GM20000 (cell line): ENCODE measurements at regions not wholly inside any gene's neighbourhood (a gene's known extent, or its start where the extent isn't known, plus 50 kb on each side); places are given as distances from the start of the nearest gene placed in this dataset.

Source experiments
- DNase-seq: peaks from one replicate; pipeline ENCODE4 v3.0.0; 2012; ENCODE audit warnings: low spot score
- TF ChIP-seq, protein P1 (sequence below): IDR thresholded peaks from 2 replicates; pipeline ENCODE4 v1.5.1; 2012; ENCODE audit warnings: mild to moderate bottlenecking, control low read depth; ENCODE audit errors: extremely low read depth, missing control alignments

DNA sequence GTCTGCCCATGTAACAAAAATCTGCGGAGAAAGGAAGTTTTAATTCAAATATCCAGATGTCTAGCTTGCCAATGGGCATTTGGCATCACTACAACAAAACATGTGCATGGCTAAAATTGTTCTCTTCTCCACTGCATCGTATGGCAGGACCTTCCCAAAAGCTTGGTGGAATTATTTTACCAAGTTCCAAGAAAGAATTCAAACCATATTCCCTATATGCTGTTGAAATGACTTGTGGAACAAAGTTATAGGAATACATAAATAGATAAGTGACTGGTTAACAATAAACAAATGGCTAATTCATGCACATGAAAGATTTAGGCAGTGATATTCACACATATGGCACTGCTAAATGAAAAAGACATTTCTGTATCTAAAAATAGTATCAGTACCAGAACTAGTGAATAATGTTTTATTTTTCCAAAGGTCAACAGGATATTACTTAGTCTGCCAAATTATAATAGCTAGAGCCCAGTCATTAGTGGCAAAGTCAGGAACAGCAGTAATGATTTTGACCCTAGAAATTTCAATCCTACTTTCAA lies 425.4 kb upstream of the VRK2 start:
- DNase-seq, result no peak
- TF ChIP-seq, protein P1, sequence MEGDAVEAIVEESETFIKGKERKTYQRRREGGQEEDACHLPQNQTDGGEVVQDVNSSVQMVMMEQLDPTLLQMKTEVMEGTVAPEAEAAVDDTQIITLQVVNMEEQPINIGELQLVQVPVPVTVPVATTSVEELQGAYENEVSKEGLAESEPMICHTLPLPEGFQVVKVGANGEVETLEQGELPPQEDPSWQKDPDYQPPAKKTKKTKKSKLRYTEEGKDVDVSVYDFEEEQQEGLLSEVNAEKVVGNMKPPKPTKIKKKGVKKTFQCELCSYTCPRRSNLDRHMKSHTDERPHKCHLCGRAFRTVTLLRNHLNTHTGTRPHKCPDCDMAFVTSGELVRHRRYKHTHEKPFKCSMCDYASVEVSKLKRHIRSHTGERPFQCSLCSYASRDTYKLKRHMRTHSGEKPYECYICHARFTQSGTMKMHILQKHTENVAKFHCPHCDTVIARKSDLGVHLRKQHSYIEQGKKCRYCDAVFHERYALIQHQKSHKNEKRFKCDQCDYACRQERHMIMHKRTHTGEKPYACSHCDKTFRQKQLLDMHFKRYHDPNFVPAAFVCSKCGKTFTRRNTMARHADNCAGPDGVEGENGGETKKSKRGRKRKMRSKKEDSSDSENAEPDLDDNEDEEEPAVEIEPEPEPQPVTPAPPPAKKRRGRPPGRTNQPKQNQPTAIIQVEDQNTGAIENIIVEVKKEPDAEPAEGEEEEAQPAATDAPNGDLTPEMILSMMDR, result no peak

DNA sequence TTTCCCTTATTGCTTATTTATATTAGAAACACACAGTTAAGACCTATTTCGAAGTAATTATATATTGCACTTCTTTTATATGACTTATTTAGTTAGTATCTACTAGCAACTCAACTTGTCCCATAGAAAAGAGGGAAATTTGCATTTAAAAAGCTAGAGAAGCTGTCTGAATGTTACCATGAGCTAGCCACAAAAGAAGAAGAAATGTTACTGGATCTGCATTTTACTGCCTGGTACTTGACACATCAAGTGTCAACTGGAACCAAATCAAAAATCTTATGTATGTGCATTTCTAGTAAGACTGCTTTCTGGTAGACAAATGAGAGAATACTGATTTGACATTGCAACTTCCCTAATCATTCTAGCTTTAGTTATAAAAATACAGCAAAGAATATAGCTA lies 424.6 kb upstream of the VRK2 start:
- no peak for DNase-seq
- TF ChIP-seq, protein P1, result no peak

DNA sequence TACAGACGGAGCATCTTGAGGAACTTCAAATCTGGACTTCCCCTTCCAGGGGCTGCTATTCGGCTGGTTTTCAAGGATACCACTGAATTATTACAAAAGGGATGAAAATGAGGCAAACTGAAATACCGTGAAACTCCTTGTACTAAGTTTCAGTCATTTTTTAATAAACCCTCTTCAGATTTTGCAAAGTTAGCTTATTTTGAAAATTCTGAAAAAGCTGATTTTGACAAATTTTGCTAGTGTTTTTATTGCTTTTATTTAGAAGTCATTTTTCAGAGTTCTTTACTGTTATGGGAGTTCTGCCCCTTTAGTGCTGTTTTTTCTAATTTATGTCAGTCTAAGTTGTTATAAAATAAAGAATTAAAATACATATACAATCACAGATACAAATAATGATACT lies 390.4 kb upstream of the VRK2 start:
- no peak for DNase-seq
- TF ChIP-seq, protein P1, result no peak

DNA sequence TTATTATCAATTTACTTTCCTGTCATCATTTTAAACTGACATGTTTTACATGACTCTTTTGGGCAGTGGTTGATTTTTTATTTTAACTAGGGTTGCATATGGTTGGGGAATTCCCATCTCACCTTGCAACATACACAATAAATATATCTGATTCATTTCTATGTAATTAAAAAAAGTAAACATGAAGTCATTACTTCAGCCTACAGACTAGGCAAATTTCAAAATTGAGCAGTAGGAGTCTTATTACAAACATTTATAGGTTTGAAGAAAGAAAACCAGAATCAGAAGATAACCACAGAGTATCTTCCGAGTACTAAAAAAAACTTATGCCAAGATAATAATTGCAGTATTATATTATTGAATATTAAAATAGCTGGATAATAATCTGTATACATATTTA lies 377.0 kb upstream of the VRK2 start:
- no peak for DNase-seq
- TF ChIP-seq, protein P1, result no peak

DNA sequence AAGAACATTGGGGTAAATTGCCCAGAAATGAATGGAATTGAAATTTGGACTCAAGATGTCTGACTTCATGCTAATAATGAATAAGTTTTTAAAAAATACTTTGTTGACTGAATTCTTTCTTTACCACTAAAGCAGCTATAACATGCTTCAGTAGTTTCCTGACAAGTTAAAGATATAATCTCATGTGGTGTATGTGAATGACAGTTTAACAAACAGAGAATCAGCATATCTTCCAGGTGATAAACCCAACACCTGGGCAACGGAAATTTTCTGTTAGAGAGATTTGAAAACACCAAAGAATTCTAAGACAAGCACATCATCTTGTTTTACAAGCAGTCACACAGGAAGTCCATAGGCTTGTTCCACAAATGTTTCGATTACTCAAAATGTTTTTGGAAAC lies 372.6 kb upstream of the VRK2 start:
- TF ChIP-seq, protein P1, result no peak
- no peak for DNase-seq

DNA sequence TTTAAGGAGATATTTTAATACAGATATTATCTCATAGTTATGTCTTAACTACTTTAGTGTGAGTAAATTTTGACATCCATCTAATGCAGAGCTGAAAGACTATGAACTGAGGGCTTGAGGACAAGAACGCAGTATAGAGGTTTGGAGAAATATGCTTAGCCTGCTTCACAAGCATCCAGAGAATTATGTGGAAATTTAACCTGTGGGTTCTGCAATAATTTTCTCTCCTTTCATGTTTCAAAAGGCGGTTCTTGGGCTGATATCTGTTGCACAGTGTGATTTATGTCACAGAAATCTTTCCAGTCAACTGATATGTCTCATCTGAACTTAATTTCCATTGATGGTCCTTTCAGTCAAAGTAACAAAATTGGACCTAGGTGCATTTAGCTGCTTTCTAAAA lies 371.9 kb upstream of the VRK2 start:
- TF ChIP-seq, protein P1, result no peak
- DNase-seq, result no peak

DNA sequence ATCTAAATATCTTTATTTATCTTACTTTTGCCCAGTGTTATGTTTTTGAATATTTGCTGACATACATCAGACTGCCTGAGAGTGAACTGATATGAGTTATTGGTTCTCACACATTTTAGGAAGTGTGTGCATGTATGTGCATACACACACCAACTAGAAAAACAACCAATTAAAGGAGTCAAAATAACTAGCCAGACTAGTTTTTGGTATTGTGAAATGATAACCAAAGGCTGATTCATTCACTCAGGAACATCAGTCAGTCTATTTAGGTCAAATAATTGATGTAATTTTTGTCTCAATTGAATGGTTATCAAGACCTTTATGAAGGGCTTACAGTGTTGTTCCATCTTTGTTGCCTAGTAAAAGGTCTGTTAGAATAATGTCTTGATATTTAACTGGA lies 369.3 kb upstream of the VRK2 start:
- TF ChIP-seq, protein P1, result no peak
- no peak for DNase-seq

DNA sequence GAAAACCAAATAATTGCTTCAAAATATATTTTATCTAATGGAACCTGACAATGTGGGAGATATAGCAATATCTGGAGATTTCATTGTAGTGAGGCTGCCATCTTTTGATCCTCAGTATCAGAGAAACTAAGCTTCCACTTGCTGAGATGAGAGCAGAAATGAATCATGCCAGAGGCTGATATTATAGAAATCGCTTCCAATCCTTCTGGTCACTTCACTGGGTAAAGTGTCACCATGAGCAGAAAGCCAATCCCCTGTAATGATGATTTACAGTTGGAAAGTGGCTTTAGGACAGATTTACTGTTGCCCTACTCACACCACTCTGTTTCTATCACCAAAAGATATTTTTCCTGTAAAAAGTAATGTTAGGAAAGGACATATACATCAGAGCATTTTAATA lies 365.0 kb upstream of the VRK2 start:
- no peak for DNase-seq
- TF ChIP-seq, protein P1, result no peak
